SK-N-SH treated with all-trans-retinoic acid at 6 μM for 48 hours (cell line): ENCODE measurements at regions not wholly inside any gene's neighbourhood (a gene's known extent, or its start where the extent isn't known, plus 50 kb on each side); places are given as distances from the start of the nearest gene placed in this dataset.

Source experiments
- ARNTL ChIP-seq: fragments of 450-650 bp; formaldehyde crosslinking; IDR thresholded peaks from 2 replicates; pipeline ENCODE4 v1.5.0; 2020; ENCODE audit warnings: low read depth, mild to moderate bottlenecking, moderate library complexity, borderline replicate concordance
- CSDC2 ChIP-seq: fragments of 250-450 bp; sonication (Bioruptor Pico); IDR thresholded peaks from 2 replicates; pipeline ENCODE4 v1.5.0; 2020; ENCODE audit warnings: mild to moderate bottlenecking, moderate library complexity
- CSRNP3 ChIP-seq: fragments of 250-450 bp; sonication (Bioruptor Pico); IDR thresholded peaks from 2 replicates; pipeline ENCODE4 v1.5.1; 2021; ENCODE audit warnings: mild to moderate bottlenecking, moderate library complexity
- PATZ1 ChIP-seq: fragments of 250-450 bp; sonication (Bioruptor Pico); IDR thresholded peaks from 2 replicates; pipeline ENCODE4 v1.8.0; 2020; ENCODE audit warnings: mild to moderate bottlenecking, moderate library complexity, borderline replicate concordance
- PPARA ChIP-seq: fragments of 250-450 bp; sonication (Bioruptor Pico); IDR thresholded peaks from 2 replicates; pipeline ENCODE4 v1.5.0; 2020; ENCODE audit warnings: mild to moderate bottlenecking, borderline replicate concordance
- RARB ChIP-seq: fragments of 250-450 bp; sonication (Bioruptor Pico); IDR thresholded peaks from 2 replicates; pipeline ENCODE4 v1.8.0; 2021; ENCODE audit warnings: mild to moderate bottlenecking, moderate library complexity
- TSHZ2 ChIP-seq: fragments of 250-450 bp; sonication (Bioruptor Pico); IDR thresholded peaks from 2 replicates; pipeline ENCODE4 v1.5.0; 2020; ENCODE audit warnings: mild to moderate bottlenecking, moderate library complexity
- ZC3H10 ChIP-seq: fragments of 250-450 bp; sonication (Bioruptor Pico); IDR thresholded peaks from 2 replicates; pipeline ENCODE4 v1.5.1; 2021; ENCODE audit warnings: mild to moderate bottlenecking, moderate library complexity
- ZFP3 ChIP-seq: fragments of 250-450 bp; sonication (Bioruptor Pico); IDR thresholded peaks from 2 replicates; pipeline ENCODE4 v1.5.0; 2020; ENCODE audit warnings: mild to moderate bottlenecking, moderate library complexity
- ZNF565 ChIP-seq: fragments of 450-650 bp; formaldehyde crosslinking; conservative IDR thresholded peaks from 2 replicates; pipeline ENCODE4 v1.5.0; 2020; ENCODE audit warnings: low read depth, mild to moderate bottlenecking, moderate library complexity

GRCh38 chr5:56350597-56351170 is 117.6 kb upstream of the ANKRD55 start:
- TF ChIP-seq ZC3H10 (CRISPR knock-in tag) (peak; percentile 56), CSDC2 (CRISPR knock-in tag) (0 out of 2 replicates have a peak, but pooled peaks have one; percentile 1), ZFP3 (CRISPR knock-in tag) (no peak), CSRNP3 (CRISPR knock-in tag) (no peak), TSHZ2 (CRISPR knock-in tag) (no peak), ARNTL (CRISPR knock-in tag) (no peak), ZNF565 (CRISPR knock-in tag) (no peak), RARB (CRISPR knock-in tag) (0 out of 2 replicates have a peak, but pooled peaks have one; percentile 29), PPARA (CRISPR knock-in tag) (no peak), PATZ1 (CRISPR knock-in tag) (0 out of 2 replicates have a peak, but pooled peaks have one; percentile 53)
